ENCODE measurements at regions not wholly inside any gene's neighbourhood (a gene's known extent, or its start where the extent isn't known, plus 50 kb on each side); places are given as distances from the start of the nearest gene placed in this dataset.

GRCh38 chr14:22296722-22297121, 292.3 kb downstream of the DAD1 start:
- TF ChIP-seq, protein P1, sequence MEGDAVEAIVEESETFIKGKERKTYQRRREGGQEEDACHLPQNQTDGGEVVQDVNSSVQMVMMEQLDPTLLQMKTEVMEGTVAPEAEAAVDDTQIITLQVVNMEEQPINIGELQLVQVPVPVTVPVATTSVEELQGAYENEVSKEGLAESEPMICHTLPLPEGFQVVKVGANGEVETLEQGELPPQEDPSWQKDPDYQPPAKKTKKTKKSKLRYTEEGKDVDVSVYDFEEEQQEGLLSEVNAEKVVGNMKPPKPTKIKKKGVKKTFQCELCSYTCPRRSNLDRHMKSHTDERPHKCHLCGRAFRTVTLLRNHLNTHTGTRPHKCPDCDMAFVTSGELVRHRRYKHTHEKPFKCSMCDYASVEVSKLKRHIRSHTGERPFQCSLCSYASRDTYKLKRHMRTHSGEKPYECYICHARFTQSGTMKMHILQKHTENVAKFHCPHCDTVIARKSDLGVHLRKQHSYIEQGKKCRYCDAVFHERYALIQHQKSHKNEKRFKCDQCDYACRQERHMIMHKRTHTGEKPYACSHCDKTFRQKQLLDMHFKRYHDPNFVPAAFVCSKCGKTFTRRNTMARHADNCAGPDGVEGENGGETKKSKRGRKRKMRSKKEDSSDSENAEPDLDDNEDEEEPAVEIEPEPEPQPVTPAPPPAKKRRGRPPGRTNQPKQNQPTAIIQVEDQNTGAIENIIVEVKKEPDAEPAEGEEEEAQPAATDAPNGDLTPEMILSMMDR (IDR thresholded peaks at IDR 0.05): no peak
- TF ChIP-seq POLR2A (IDR thresholded peaks at IDR 0.05) (no peak), EP300 (IDR thresholded peaks at IDR 0.05) (no peak)
